K562 (cell line): ENCODE measurements at regions not wholly inside any gene's neighbourhood (a gene's known extent, or its start where the extent isn't known, plus 50 kb on each side); places are given as distances from the start of the nearest gene placed in this dataset.

ENCODE experiments used
- CBX5 ChIP-seq: IDR thresholded peaks from 2 replicates; pipeline ENCODE4 v1.6.1; 2014; ENCODE audit warnings: low read depth, borderline replicate concordance
- CC2D1A ChIP-seq: fragments of 450-650 bp; IDR thresholded peaks from 2 replicates; pipeline ENCODE4 v1.6.1; 2017; ENCODE audit warnings: mild to moderate bottlenecking
- CHD2 ChIP-seq: IDR thresholded peaks from 2 replicates; pipeline ENCODE4 v1.6.1; 2011; ENCODE audit warnings: low read depth, low read length
- FOXA3 ChIP-seq, 2 experiments: fragments of 450-650 bp in 1 of 2; sonication (generic) in 1 of 2; formaldehyde crosslinking; IDR thresholded peaks in 1 of 2; conservative IDR thresholded peaks in 1 of 2; 2 replicates each; pipeline versions ENCODE4 v1.4.0 to v1.8.0; 2020 to 2022; ENCODE audit warnings: mild to moderate bottlenecking in 2 of 2, missing genetic modification reagents in 1 of 2
- MIER1 ChIP-seq: fragments of 450-650 bp; IDR thresholded peaks from 2 replicates; pipeline ENCODE4 v1.6.1; 2016; ENCODE audit warnings: antibody characterized with exemption, mild to moderate bottlenecking, low read depth
- NFYB ChIP-seq: IDR thresholded peaks from 2 replicates; pipeline ENCODE4 v1.6.1; 2011; ENCODE audit warnings: mild to moderate bottlenecking, moderate library complexity; ENCODE audit not compliant: insufficient read length; ENCODE audit errors: extremely low read depth
- NUFIP1 ChIP-seq: fragments of 450-650 bp; IDR thresholded peaks from 2 replicates; pipeline ENCODE4 v1.6.1; 2018; ENCODE audit not compliant: partially characterized antibody
- SOX6 ChIP-seq: fragments of 450-650 bp; IDR thresholded peaks from 2 replicates; pipeline ENCODE4 v1.6.1; 2014; ENCODE audit warnings: mild to moderate bottlenecking
- TF ChIP-seq, protein P1 (sequence below): fragments of 450-650 bp; IDR thresholded peaks from 2 replicates; pipeline ENCODE4 v1.6.1; 2016; ENCODE audit warnings: mild to moderate bottlenecking, moderate library complexity
- TF ChIP-seq, protein P2 (sequence below): fragments of 250-450 bp; sonication (Bioruptor Pico); IDR thresholded peaks from 2 replicates; pipeline ENCODE4 v1.4.0; 2020

DNA sequence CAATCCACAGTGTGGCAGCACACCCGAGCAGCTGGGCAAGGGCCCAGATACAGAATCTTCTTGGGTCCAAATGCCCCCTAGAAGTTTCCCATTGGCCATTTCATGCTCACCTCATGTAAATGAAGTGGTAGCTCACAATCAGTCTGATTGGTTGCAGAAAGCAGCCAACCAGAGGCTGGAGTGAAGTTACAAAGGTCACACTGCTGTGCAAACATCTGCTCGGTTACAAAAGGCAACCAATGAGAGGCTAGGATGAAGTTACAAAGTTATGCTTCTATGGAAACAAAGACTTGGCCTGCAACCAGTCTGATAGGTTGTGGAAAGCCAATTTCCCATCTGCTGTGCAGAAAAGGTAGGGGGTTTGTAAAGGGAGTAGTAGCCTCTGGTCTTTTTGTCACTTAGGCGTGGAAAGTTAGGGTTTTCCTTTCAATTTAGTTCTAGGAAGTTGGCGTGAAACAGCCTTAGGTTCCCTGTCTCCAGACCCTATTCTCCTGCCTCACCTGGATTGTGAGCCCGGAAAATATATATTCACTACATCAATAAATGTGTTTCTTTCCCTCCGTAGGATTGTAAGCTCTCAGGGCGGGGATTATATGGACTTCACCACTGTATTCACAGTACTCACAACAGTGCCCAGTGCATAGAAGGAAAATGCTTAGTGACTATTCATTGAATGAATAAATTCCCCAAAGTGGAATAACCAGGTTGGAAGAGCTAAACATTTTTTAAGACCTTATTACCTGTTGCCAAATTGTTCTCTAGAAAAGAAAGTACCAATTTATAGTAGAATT is 91.9 kb downstream of the URB2 start (continued):
- TF ChIP-seq, protein P1, sequence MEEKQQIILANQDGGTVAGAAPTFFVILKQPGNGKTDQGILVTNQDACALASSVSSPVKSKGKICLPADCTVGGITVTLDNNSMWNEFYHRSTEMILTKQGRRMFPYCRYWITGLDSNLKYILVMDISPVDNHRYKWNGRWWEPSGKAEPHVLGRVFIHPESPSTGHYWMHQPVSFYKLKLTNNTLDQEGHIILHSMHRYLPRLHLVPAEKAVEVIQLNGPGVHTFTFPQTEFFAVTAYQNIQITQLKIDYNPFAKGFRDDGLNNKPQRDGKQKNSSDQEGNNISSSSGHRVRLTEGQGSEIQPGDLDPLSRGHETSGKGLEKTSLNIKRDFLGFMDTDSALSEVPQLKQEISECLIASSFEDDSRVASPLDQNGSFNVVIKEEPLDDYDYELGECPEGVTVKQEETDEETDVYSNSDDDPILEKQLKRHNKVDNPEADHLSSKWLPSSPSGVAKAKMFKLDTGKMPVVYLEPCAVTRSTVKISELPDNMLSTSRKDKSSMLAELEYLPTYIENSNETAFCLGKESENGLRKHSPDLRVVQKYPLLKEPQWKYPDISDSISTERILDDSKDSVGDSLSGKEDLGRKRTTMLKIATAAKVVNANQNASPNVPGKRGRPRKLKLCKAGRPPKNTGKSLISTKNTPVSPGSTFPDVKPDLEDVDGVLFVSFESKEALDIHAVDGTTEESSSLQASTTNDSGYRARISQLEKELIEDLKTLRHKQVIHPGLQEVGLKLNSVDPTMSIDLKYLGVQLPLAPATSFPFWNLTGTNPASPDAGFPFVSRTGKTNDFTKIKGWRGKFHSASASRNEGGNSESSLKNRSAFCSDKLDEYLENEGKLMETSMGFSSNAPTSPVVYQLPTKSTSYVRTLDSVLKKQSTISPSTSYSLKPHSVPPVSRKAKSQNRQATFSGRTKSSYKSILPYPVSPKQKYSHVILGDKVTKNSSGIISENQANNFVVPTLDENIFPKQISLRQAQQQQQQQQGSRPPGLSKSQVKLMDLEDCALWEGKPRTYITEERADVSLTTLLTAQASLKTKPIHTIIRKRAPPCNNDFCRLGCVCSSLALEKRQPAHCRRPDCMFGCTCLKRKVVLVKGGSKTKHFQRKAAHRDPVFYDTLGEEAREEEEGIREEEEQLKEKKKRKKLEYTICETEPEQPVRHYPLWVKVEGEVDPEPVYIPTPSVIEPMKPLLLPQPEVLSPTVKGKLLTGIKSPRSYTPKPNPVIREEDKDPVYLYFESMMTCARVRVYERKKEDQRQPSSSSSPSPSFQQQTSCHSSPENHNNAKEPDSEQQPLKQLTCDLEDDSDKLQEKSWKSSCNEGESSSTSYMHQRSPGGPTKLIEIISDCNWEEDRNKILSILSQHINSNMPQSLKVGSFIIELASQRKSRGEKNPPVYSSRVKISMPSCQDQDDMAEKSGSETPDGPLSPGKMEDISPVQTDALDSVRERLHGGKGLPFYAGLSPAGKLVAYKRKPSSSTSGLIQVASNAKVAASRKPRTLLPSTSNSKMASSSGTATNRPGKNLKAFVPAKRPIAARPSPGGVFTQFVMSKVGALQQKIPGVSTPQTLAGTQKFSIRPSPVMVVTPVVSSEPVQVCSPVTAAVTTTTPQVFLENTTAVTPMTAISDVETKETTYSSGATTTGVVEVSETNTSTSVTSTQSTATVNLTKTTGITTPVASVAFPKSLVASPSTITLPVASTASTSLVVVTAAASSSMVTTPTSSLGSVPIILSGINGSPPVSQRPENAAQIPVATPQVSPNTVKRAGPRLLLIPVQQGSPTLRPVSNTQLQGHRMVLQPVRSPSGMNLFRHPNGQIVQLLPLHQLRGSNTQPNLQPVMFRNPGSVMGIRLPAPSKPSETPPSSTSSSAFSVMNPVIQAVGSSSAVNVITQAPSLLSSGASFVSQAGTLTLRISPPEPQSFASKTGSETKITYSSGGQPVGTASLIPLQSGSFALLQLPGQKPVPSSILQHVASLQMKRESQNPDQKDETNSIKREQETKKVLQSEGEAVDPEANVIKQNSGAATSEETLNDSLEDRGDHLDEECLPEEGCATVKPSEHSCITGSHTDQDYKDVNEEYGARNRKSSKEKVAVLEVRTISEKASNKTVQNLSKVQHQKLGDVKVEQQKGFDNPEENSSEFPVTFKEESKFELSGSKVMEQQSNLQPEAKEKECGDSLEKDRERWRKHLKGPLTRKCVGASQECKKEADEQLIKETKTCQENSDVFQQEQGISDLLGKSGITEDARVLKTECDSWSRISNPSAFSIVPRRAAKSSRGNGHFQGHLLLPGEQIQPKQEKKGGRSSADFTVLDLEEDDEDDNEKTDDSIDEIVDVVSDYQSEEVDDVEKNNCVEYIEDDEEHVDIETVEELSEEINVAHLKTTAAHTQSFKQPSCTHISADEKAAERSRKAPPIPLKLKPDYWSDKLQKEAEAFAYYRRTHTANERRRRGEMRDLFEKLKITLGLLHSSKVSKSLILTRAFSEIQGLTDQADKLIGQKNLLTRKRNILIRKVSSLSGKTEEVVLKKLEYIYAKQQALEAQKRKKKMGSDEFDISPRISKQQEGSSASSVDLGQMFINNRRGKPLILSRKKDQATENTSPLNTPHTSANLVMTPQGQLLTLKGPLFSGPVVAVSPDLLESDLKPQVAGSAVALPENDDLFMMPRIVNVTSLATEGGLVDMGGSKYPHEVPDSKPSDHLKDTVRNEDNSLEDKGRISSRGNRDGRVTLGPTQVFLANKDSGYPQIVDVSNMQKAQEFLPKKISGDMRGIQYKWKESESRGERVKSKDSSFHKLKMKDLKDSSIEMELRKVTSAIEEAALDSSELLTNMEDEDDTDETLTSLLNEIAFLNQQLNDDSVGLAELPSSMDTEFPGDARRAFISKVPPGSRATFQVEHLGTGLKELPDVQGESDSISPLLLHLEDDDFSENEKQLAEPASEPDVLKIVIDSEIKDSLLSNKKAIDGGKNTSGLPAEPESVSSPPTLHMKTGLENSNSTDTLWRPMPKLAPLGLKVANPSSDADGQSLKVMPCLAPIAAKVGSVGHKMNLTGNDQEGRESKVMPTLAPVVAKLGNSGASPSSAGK, result peak; percentile 42; the same call in 1 of the 2 replicates
- TF ChIP-seq CBX5 (no peak), MIER1 (no peak), FOXA3 (CRISPR knock-in tag; conservative IDR thresholded peaks at IDR 0.05 in 1 of 2, IDR thresholded peaks at IDR 0.05 in 1 of 2) (peak; percentile 49 to 62; a peak in 2 of 4 replicates), SOX6 (no peak), NUFIP1 (no peak), CC2D1A (peak; percentile 19; the same call in 1 of the 2 replicates), CHD2 (no peak), NFYB (peak; percentile 42)
- TF ChIP-seq, protein P2, sequence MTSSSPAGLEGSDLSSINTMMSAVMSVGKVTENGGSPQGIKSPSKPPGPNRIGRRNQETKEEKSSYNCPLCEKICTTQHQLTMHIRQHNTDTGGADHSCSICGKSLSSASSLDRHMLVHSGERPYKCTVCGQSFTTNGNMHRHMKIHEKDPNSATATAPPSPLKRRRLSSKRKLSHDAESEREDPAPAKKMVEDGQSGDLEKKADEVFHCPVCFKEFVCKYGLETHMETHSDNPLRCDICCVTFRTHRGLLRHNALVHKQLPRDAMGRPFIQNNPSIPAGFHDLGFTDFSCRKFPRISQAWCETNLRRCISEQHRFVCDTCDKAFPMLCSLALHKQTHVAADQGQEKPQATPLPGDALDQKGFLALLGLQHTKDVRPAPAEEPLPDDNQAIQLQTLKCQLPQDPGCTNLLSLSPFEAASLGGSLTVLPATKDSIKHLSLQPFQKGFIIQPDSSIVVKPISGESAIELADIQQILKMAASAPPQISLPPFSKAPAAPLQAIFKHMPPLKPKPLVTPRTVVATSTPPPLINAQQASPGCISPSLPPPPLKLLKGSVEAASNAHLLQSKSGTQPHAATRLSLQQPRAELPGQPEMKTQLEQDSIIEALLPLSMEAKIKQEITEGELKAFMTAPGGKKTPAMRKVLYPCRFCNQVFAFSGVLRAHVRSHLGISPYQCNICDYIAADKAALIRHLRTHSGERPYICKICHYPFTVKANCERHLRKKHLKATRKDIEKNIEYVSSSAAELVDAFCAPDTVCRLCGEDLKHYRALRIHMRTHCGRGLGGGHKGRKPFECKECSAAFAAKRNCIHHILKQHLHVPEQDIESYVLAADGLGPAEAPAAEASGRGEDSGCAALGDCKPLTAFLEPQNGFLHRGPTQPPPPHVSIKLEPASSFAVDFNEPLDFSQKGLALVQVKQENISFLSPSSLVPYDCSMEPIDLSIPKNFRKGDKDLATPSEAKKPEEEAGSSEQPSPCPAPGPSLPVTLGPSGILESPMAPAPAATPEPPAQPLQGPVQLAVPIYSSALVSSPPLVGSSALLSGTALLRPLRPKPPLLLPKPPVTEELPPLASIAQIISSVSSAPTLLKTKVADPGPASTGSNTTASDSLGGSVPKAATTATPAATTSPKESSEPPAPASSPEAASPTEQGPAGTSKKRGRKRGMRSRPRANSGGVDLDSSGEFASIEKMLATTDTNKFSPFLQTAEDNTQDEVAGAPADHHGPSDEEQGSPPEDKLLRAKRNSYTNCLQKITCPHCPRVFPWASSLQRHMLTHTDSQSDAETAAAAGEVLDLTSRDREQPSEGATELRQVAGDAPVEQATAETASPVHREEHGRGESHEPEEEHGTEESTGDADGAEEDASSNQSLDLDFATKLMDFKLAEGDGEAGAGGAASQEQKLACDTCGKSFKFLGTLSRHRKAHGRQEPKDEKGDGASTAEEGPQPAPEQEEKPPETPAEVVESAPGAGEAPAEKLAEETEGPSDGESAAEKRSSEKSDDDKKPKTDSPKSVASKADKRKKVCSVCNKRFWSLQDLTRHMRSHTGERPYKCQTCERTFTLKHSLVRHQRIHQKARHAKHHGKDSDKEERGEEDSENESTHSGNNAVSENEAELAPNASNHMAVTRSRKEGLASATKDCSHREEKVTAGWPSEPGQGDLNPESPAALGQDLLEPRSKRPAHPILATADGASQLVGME (CRISPR knock-in tag), result no peak
